HL-60 (cell line): ENCODE measurements at regions not wholly inside any gene's neighbourhood (a gene's known extent, or its start where the extent isn't known, plus 50 kb on each side); places are given as distances from the start of the nearest gene placed in this dataset.

Source experiments
- POLR2AphosphoS5 ChIP-seq: IDR thresholded peaks from 2 replicates; pipeline ENCODE4 v1.6.1; 2012; ENCODE audit warnings: low read depth
- REST ChIP-seq: IDR thresholded peaks from 2 replicates; pipeline ENCODE4 v1.6.1; 2012; ENCODE audit warnings: low read depth; ENCODE audit not compliant: insufficient replicate concordance
- TF ChIP-seq, protein P1 (sequence below): IDR thresholded peaks from one replicate; pipeline ENCODE4 v1.5.1; 2011; ENCODE audit warnings: low read length, control low read depth, inconsistent platforms; ENCODE audit not compliant: insufficient read depth

- TF ChIP-seq, protein P1, sequence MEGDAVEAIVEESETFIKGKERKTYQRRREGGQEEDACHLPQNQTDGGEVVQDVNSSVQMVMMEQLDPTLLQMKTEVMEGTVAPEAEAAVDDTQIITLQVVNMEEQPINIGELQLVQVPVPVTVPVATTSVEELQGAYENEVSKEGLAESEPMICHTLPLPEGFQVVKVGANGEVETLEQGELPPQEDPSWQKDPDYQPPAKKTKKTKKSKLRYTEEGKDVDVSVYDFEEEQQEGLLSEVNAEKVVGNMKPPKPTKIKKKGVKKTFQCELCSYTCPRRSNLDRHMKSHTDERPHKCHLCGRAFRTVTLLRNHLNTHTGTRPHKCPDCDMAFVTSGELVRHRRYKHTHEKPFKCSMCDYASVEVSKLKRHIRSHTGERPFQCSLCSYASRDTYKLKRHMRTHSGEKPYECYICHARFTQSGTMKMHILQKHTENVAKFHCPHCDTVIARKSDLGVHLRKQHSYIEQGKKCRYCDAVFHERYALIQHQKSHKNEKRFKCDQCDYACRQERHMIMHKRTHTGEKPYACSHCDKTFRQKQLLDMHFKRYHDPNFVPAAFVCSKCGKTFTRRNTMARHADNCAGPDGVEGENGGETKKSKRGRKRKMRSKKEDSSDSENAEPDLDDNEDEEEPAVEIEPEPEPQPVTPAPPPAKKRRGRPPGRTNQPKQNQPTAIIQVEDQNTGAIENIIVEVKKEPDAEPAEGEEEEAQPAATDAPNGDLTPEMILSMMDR, result no peak
- TF ChIP-seq REST (no peak), POLR2AphosphoS5 (no peak)
These were observed 371.7 kb downstream of the EN1 start for GRCh38 chr2:118475622-118476205.
